ENCODE measurements at regions not wholly inside any gene's neighbourhood (a gene's known extent, or its start where the extent isn't known, plus 50 kb on each side); places are given as distances from the start of the nearest gene placed in this dataset.

GRCh38 chr15:70322051-70322668 is 224.4 kb upstream of the TLE3 start:
- TF ChIP-seq CTCF (IDR thresholded peaks at IDR 0.05; ENCODE audit: control insufficient read depth, insufficient read depth, low read depth, low read length, missing control alignments), result no peak
- DNase-seq (ENCODE audit: low read depth), result no peak
- no peak overlapping the region for H3K4me3 ChIP-seq (ENCODE audit: control insufficient read depth, low read depth, low read length)

GRCh38 chr15:70321172-70321819 is 223.6 kb upstream of the TLE3 start:
- TF ChIP-seq CTCF (IDR thresholded peaks at IDR 0.05; ENCODE audit: control insufficient read depth, insufficient read depth, low read depth, low read length, missing control alignments), result no peak
- no peak for DNase-seq (ENCODE audit: low read depth)
- no peak overlapping the region for H3K4me3 ChIP-seq (ENCODE audit: control insufficient read depth, low read depth, low read length)

- TF ChIP-seq CTCF (IDR thresholded peaks at IDR 0.05; ENCODE audit: control insufficient read depth, insufficient read depth, low read depth, low read length, missing control alignments), result no peak
- DNase-seq (ENCODE audit: low read depth), result no peak
- H3K4me3 ChIP-seq (ENCODE audit: control insufficient read depth, low read depth, low read length), result no peak overlapping the region
Observed at GRCh38 chr15:70320482-70320881, 222.8 kb upstream of the TLE3 start.

- no peak overlapping the region for H3K4me3 ChIP-seq (ENCODE audit: control insufficient read depth, low read depth, low read length)
- TF ChIP-seq CTCF (IDR thresholded peaks at IDR 0.05; ENCODE audit: control insufficient read depth, insufficient read depth, low read depth, low read length, missing control alignments), result no peak
- DNase-seq (ENCODE audit: low read depth), result no peak
Observed at GRCh38 chr15:70320077-70320476, 222.4 kb upstream of the TLE3 start.

- H3K4me3 ChIP-seq (ENCODE audit: control insufficient read depth, low read depth, low read length), result no peak overlapping the region
- DNase-seq (ENCODE audit: low read depth), result no peak
- no peak for TF ChIP-seq CTCF (IDR thresholded peaks at IDR 0.05; ENCODE audit: control insufficient read depth, insufficient read depth, low read depth, low read length, missing control alignments)
Observed at GRCh38 chr15:70319466-70319865, 221.7 kb upstream of the TLE3 start.

GRCh38 chr15:70318594-70319465 is 221.1 kb upstream of the TLE3 start:
- no peak for TF ChIP-seq CTCF (IDR thresholded peaks at IDR 0.05; ENCODE audit: control insufficient read depth, insufficient read depth, low read depth, low read length, missing control alignments)
- DNase-seq (ENCODE audit: low read depth), result peak; percentile 93
- H3K4me3 ChIP-seq (ENCODE audit: control insufficient read depth, low read depth, low read length), result no peak overlapping the region

Measured in AG09309 (cell line).